GM18909 (cell line): ENCODE measurements at regions not wholly inside any gene's neighbourhood (a gene's known extent, or its start where the extent isn't known, plus 50 kb on each side); places are given as distances from the start of the nearest gene placed in this dataset.

Experiments
- ATAC-seq: cut with Tn5 transposase; IDR thresholded peaks from one replicate; pipeline ENCODE4 v1.9.1; 2021; ENCODE audit warnings: mild to moderate bottlenecking; ENCODE audit not compliant: unreplicated experiment, poor library complexity

- ATAC-seq, result no peak
Observed at GRCh38 chr2:43111788-43112554, 114.4 kb downstream of the ZFP36L2 start.

DNA sequence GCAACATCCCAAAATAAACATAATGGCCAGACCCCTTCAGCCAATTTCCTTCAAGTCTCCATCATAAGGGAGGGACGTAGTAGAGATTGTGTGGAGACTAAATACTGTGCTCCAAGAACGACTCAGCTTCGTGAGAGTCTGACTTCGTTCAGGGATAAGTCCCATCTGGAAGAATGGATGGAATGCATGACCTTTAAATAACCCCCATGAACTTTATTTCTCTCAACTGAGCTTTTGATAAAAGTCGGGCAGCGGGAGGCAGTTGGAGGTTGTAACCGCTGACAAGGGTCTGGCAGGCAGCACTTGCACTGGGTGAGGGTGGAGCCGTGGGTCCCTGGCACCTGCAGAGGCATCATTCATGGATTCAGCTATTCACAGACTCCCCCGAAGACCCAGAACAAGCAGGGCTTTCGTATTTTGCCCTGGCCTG lies 115.9 kb downstream of the ZFP36L2 start:
- no peak for ATAC-seq

DNA sequence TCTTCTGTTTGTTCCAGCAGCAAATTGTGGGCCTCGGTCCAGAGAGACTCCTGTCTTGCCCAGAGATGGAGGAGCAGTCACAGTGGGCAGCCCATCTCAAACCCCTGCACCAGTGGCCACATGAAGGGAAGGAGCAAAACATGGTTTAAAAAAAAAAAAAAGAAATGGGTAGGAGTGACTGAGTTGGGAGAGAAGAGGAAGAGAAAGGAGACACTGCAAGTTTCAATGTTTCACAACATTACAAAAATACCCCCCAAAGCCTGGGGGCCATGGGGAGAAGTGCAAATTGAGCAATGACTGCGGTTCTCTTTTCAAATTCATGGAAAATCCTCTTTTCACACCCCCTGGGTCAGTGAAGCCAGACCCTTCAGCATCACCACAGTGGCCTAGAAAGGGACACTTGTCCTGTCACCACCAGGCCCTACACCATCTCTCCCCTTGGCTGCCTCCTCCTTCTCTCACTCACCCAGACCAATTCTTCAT lies 117.1 kb downstream of the ZFP36L2 start:
- no peak for ATAC-seq

DNA sequence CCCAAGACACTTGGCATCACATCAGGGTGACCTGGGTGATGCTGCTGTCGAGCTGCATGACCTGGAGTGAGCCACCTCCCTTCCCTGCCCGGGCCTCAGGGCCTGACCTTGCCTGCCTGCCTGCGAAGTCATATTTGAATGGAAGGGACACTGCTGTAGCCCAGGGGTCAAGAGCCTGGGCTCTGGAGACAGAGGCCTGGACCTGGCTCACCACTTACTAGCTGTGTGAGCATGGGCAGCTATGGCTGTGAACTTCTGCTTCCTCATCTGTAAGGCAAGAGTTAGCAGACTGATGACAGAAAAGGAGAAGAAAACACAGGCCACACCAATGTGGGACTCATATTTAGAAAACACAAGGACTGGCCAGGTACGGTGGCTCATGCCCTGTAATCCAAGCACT lies 118.7 kb downstream of the ZFP36L2 start:
- no peak for ATAC-seq

- ATAC-seq, result no peak
Observed at GRCh38 chr2:43106559-43107527, 119.6 kb downstream of the ZFP36L2 start.

GRCh38 chr2:43105586-43106558 lies 120.5 kb downstream of the ZFP36L2 start:
- no peak for ATAC-seq

GRCh38 chr2:43104763-43105162 lies 121.6 kb downstream of the ZFP36L2 start:
- ATAC-seq, result no peak

DNA sequence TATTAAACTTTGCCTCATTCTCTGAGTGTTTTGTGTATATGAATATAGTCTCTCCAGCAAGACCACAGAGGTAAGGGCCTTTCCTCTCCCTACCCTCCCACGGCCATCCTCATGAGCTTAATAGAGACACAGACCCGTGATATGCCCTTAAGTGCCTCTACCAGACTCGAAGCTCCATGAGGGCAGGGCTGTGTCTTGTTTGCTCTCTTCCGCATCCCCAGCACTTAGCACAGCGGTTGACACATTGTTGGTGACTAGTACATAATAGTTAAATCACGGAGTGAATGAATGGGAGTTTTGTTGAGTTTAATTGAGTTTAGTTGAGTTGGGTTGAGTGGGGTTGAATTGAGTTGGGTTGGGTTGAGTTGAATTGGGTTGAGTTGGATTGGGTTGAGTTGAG lies 122.3 kb downstream of the ZFP36L2 start:
- no peak for ATAC-seq

- no peak for ATAC-seq
Observed at GRCh38 chr2:43103093-43103404, 123.4 kb downstream of the ZFP36L2 start.

GRCh38 chr2:43102366-43103092 lies 123.9 kb downstream of the ZFP36L2 start:
- no peak for ATAC-seq

DNA sequence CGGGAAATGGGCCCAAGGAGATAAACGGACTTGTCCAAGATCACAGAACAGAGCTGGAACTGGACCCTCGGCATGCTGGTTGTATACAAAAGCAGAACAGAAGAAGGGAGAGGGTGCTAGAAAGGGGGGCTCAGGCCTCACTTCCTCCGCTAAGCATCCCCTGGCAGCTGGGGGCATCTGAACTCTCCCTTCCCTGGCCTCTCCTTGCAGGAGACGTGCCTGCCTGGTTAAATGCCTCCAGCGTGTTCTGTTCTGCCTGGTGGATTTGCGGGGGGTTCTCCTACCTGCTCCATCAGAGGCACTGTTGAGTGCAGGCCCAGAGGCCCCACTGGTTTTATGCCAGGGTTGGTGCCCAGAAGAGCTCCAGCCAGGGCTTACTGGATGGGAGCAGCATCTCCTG lies 124.7 kb downstream of the ZFP36L2 start:
- ATAC-seq, result no peak

GRCh38 chr2:43100883-43101662 lies 125.3 kb downstream of the ZFP36L2 start:
- no peak for ATAC-seq

- no peak for ATAC-seq
Observed at GRCh38 chr2:43100362-43100882, 126.0 kb downstream of the ZFP36L2 start.

GRCh38 chr2:43099797-43100196 lies 126.6 kb downstream of the ZFP36L2 start:
- ATAC-seq, result no peak

DNA sequence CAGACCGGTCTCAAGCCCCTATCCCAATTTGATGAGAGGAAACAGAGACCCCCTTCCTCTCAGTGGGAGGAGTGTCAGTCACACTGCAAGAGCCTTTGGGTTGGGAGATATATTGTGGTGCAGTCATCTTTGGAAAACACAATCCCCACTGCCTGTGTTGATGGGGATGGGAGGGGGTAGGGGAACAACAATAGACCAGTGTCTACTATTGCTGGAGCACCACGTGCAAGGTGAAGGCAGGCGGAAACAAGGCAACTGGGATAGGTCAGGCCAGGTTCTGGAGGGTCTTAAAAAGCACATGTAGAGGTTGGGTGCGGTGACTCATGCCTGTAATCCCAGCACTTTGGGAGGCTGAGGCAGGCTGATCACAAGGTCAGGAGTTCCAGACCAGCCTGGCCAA lies 127.9 kb downstream of the ZFP36L2 start:
- ATAC-seq, result no peak

DNA sequence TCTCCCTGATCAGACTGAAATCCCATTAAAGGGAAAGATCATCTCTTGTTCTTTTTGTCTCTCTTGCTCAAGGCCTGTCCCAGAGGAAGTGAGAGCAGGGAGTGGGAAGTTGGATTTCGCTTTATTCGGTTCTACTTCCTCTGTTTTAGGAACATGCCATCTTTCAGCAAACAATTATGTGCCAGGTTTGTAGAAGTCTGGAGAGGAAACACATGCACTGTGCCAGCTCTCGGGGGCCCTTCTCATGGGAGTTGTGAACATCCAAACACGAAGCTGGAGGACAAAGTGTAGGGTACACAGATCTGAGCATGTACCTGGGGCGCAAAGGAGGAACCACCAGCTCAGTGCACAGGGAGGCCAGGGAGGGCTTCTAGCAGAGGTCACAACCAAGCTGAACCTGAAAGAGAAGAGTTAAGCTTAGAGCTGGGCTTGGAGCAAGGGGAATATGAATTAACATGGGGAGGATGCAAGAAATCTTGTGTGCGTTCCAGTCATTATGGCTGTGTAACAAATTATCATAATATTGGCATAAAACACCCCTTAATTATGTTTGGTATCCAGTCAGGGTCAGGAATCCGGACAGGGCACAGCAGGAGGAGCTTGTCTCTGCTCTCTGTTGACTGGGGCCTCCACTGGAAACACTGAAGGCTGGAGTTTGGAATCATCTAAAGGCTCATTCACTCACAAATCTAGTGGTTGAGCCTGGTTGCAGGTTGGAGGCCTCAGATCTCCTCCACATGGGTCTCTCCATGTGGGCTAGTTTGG lies 128.6 kb downstream of the ZFP36L2 start:
- ATAC-seq, result no peak

DNA sequence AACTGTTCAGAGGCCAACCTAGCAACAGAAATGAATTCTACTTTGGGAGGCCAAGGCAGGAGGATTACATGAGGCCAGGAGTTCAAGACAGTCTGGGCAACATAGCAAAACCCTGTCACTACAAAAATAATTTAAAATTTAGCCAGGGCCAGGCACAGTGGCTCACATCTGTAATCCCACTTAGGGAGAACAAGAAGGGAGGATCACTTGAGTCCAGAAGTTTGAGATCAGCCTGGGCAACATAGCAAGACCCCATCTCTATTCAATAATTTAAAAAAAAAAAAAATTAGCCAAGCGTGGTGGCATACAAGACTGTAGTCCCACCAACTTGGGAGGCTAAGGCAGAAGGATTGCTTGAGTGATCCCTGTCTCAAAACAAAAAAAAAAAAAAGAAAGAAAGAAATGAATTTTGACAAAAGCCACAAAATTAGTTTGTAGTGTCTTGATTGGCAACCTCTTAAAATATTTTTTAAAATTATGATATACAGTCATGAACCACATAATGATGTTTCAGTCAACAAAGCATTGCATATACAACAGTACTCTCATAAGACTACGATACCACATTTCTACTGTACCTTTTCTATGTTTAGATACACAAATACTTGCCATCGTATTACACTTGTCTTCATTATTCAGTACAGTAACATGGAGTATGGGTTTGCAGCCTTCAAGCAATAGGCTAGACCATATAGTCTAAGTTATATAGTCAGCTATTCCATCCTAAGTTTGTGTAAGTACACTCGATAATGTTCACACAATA lies 130.7 kb downstream of the ZFP36L2 start:
- no peak for ATAC-seq
